ENCODE measurements at regions not wholly inside any gene's neighbourhood (a gene's known extent, or its start where the extent isn't known, plus 50 kb on each side); places are given as distances from the start of the nearest gene placed in this dataset.

- DNase-seq: no peak
These were observed 58.1 kb upstream of the INTU start for GRCh38 chr4:127574643-127575042.

- DNase-seq: peak; percentile 5
These were observed 56.9 kb upstream of the INTU start for GRCh38 chr4:127575888-127576287.

DNA sequence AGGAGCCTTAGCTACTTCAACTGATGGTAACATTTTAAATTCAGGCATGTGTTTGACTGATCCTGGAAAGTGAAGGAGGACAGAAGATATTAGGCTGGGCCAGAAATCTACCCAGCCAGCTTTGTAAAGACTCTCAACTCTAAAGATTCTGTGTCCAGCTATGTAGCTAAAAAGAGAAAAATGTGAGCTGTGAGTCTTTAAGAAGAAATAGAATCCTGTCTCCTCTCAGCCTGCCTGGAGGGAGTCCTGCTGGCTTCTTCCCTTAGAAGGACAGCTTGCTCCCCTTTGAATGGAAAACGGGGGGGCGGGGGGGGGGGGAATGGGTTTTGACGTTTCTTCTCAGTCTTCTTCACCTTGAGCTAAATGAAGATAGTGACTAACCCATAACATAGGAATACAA lies 54.3 kb upstream of the INTU start:
- no peak for DNase-seq

DNA sequence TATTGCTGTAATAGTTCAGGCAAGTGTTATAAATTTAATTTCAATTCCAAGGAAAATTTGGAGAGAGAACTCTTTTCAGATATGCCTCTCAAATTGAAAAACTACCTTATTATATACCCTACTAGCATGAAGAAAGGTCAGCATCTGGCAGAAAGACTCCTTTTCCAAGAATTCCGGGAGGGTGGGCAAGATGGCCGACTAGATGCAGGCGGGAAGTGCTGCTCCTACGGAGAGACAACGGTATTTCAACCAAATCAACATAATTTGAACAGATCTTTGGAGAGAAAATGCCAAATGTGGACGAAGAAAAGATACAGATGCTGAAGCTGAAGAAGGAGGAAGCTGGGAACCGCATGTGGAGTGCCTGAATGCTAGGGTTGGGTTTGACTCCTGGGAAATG lies 53.8 kb upstream of the INTU start:
- no peak for DNase-seq

- no peak for DNase-seq
These were observed 52.9 kb upstream of the INTU start for GRCh38 chr4:127579821-127580220.

DNA sequence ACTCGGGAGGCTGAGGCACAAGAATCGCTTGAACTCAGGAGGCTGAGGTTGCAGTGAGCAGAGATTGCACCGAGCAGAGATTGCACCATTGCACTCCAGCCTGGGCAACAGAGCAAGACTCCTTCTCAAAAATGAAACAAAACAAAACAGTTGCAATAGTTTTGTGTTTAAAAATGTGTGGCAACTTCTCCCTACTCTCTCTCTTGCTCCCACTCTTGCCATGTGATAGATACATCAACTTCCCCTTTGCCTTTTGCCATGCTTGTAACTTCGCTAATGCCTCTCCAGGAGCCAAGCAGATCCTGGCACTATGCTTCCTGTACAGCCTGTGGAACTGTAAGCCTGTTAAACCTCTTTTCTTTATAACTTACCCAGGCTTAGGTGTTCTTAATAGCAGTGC lies 52.5 kb upstream of the INTU start:
- DNase-seq: no peak

DNA sequence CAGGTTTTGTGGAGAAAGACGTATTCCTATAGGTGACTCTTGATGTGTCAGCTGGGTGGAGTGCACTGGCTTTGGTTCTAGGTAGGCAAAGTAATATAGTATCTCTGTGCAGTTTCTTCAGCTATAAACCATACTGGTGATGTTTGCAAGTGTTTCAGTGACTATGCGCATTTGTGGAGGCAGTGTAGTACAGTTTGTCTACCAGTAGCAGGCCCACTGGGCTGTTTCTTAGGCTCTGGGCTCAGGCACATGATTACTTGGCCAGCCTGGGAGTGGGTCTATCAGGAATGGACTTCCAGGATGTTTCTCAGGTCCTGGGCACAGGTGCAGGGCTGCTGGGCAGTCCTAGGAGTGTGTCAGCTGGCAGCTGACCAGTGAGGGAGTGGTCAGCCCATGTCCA lies 51.9 kb upstream of the INTU start:
- no peak for DNase-seq

All from fibroblast of skin of back (primary cell).